PC-3 (cell line): ENCODE measurements at regions not wholly inside any gene's neighbourhood (a gene's known extent, or its start where the extent isn't known, plus 50 kb on each side); places are given as distances from the start of the nearest gene placed in this dataset.

ENCODE experiments used
- ATAC-seq: fragments of 200-7000 bp; cut with Tn5 transposase; 2 replicates; pipeline ENCODE4 v1.9.1; 2020; ENCODE audit warnings: mild to moderate bottlenecking, moderate library complexity
- BruUV-seq: library from RNA; stranded (reverse); fragments of 400-500 nt; replicated peaks from 2 replicates; lab custom pipeline; 2021; lab: Mats Ljungman, UMichigan
- CTCF ChIA-PET: fragments of 300-600 bp; sonication (Branson Sonifier 250); formaldehyde crosslinking; loops from one replicate; lab custom pipeline; 2022; ENCODE audit warnings: antibody characterized with exemption; lab: Charles Lee
- POLR2A ChIA-PET: fragments of 300-600 bp; sonication (Branson Sonifier 250); formaldehyde crosslinking; loops from one replicate; lab custom pipeline; 2022; ENCODE audit warnings: antibody characterized with exemption; ENCODE audit not compliant: unreplicated experiment; lab: Charles Lee
- DNase-seq: peaks from one replicate; pipeline ENCODE4 v3.0.0-alpha.2; 2015
- H2AFZ ChIP-seq: fragments of 300-600 bp; sonication (generic); 2 replicates; pipeline ENCODE4 v1.6.0; 2016; ENCODE audit warnings: antibody characterized with exemption, low read length
- H3F3A ChIP-seq: fragments of 300-600 bp; sonication (generic); one replicate; pipeline ENCODE4 v1.6.0; 2017; ENCODE audit warnings: antibody characterized with exemption, low read length, control low read depth, mild to moderate bottlenecking; ENCODE audit not compliant: unreplicated experiment
- H3K27ac ChIP-seq: fragments of 300-600 bp; sonication (generic); 2 replicates; pipeline ENCODE4 v1.5.1; 2016; ENCODE audit warnings: mild to moderate bottlenecking, low read length
- H3K27me3 ChIP-seq: fragments of 300-600 bp; sonication (generic); 2 replicates; pipeline ENCODE4 v1.6.1; 2016; ENCODE audit warnings: low read length, mixed read lengths
- H3K36me3 ChIP-seq: fragments of 300-600 bp; sonication (generic); 2 replicates; pipeline ENCODE4 v1.6.1; 2016; ENCODE audit warnings: low read depth, mixed run types, low read length, mixed read lengths
- H3K4me1 ChIP-seq: fragments of 300-600 bp; sonication (generic); 2 replicates; pipeline ENCODE4 v1.5.1; 2016; ENCODE audit warnings: low read length; ENCODE audit not compliant: insufficient read depth
- H3K4me2 ChIP-seq: fragments of 300-600 bp; sonication (generic); 2 replicates; pipeline ENCODE4 v1.6.0; 2016; ENCODE audit warnings: low read length
- H3K4me3 ChIP-seq: fragments of 300-600 bp; sonication (generic); 2 replicates; pipeline ENCODE4 v1.5.1; 2016; ENCODE audit warnings: mild to moderate bottlenecking, low read length, mixed read lengths
- H3K79me2 ChIP-seq: fragments of 300-600 bp; sonication (generic); 2 replicates; pipeline ENCODE4 v1.6.1; 2017; ENCODE audit warnings: low read length, mixed read lengths
- H3K9ac ChIP-seq: fragments of 300-600 bp; sonication (generic); 2 replicates; pipeline ENCODE4 v1.6.0; 2016; ENCODE audit warnings: mild to moderate bottlenecking, low read length
- H3K9me2 ChIP-seq: fragments of 300-600 bp; sonication (generic); replicated peaks from 2 replicates; pipeline ENCODE4 v1.6.1; 2016; ENCODE audit warnings: mixed run types, low read length, mixed read lengths
- H3K9me3 ChIP-seq: fragments of 300-600 bp; sonication (generic); 2 replicates; pipeline ENCODE4 v1.6.1; 2016; ENCODE audit warnings: low read length, mixed read lengths
- H4K20me1 ChIP-seq: fragments of 300-600 bp; sonication (generic); 2 replicates; pipeline ENCODE4 v1.6.1; 2016; ENCODE audit warnings: low read length, mixed read lengths
- CTCF ChIP-seq: fragments of 300-600 bp; sonication (generic); conservative IDR thresholded peaks from 2 replicates; pipeline ENCODE4 v1.5.1; 2017; ENCODE audit warnings: antibody characterized with exemption, low read depth, mild to moderate bottlenecking, low read length
- EZH2 ChIP-seq: fragments of 300-600 bp; sonication (generic); IDR thresholded peaks from one replicate; pipeline ENCODE4 v1.6.1; 2017; ENCODE audit warnings: antibody characterized with exemption, mild to moderate bottlenecking, low read length; ENCODE audit not compliant: unreplicated experiment
- EZH2phosphoT487 ChIP-seq: fragments of 300-600 bp; sonication (generic); IDR thresholded peaks from 2 replicates; pipeline ENCODE4 v1.6.1; 2018; ENCODE audit warnings: mild to moderate bottlenecking, antibody characterized with exemption, low read length, borderline replicate concordance
- intact Hi-C: fragments of 100-400 bp; cut with micrococcal nuclease; formaldehyde crosslinking; loops from 2 replicates; pipeline ENCODE4 v1.9.0; 2023

- Histone ChIP-seq H3K4me3 (no peak overlapping the region; the same call in 1 of the 2 replicates), H2AFZ (peak overlapping the region; percentile 77; the same call in 1 of the 2 replicates), H3F3A (no peaks in the 10 kb centered on the region), H3K4me2 (peak overlapping the region; percentile 74), H3K9me2 (no peaks in the 10 kb centered on the region), H3K4me1 (peaks cover 18% of the 10 kb centered on the region), H3K27ac (no peak overlapping the region), H3K36me3 (no peaks in the 10 kb centered on the region), H3K9me3 (no peaks in the 10 kb centered on the region), H3K27me3 (peaks cover 5% of the 10 kb centered on the region; the same call in 1 of the 2 replicates), H4K20me1 (no peaks in the 10 kb centered on the region), H3K9ac (no peak overlapping the region), H3K79me2 (no peaks in the 10 kb centered on the region)
- TF ChIP-seq EZH2phosphoT487 (no peak), CTCF (no peak), EZH2 (no peak)
- no TSS peak for BruUV-seq
- ChIA-PET CTCF (no interaction called here), POLR2A (no interaction called here)
- DNase-seq, result no peak
- ATAC-seq, result no peak
- intact Hi-C loops, result loop anchor here (10.0 kb wide), 1 partner anchor 219 kb away; no protein-coding TSS in a partner anchor
Observed at GRCh38 chr20:11686195-11686594, 231.5 kb upstream of the BTBD3 start.

GRCh38 chr20:11686820-11687543, 230.7 kb upstream of the BTBD3 start:
- peak; percentile 24; the same call in 1 of the 2 replicates for ATAC-seq
- CTCF ChIA-PET, result no interaction called here
- peak; percentile 25 for DNase-seq
- Histone ChIP-seq H3K27ac (0 out of 2 replicates have a peak overlapping the region, but pooled peaks have one; percentile 2), H3K9ac (no peak overlapping the region), H3K79me2 (no peaks in the 10 kb centered on the region), H3K27me3 (peaks cover 5% of the 10 kb centered on the region; the same call in 1 of the 2 replicates), H2AFZ (peak overlapping the region; percentile 77), H3K9me3 (no peaks in the 10 kb centered on the region), H3K4me2 (peak overlapping the region; percentile 74), H4K20me1 (no peaks in the 10 kb centered on the region), H3K4me3 (peak overlapping the region; percentile 56), H3K36me3 (no peaks in the 10 kb centered on the region), H3K9me2 (no peaks in the 10 kb centered on the region), H3F3A (no peaks in the 10 kb centered on the region), H3K4me1 (peaks cover 18% of the 10 kb centered on the region)
- BruUV-seq, result no TSS peak
- POLR2A ChIA-PET, result no interaction called here
- intact Hi-C loops, result loop anchor here (10.0 kb wide), 1 partner anchor 218 kb away; no protein-coding TSS in a partner anchor
- TF ChIP-seq EZH2 (no peak), EZH2phosphoT487 (no peak), CTCF (no peak)
